HEK293 (cell line): ENCODE measurements at regions not wholly inside any gene's neighbourhood (a gene's known extent, or its start where the extent isn't known, plus 50 kb on each side); places are given as distances from the start of the nearest gene placed in this dataset.
"Not testable (repeated sequence)": the region's sequence is repeated elsewhere in the genome, so short reads cannot be mapped to it uniquely, and the experiment has no call there.

Experiments
- CTCF ChIA-PET: fragments of 350-600 bp; formaldehyde crosslinking; extraction: SDS; loops from one replicate; lab custom pipeline; 2021; ENCODE audit warnings: antibody characterized with exemption; lab: Yijun Ruan, JAX
- POLR2A ChIA-PET: fragments of 300-600 bp; formaldehyde crosslinking; extraction: SDS; loops from one replicate; lab custom pipeline; 2020; ENCODE audit warnings: antibody characterized with exemption, inconsistent platforms; lab: Yijun Ruan, JAX
- H3K27ac ChIP-seq: fragments of 200-500 bp; sonication (Bioruptor generic); 2 replicates; pipeline ENCODE4 v1.5.1; 2014; ENCODE audit warnings: low read depth, low read length, control low read depth, inconsistent platforms; ENCODE audit errors: extremely low read depth
- H3K36me3 ChIP-seq, 2 experiments: fragments of 200-500 bp in 1 of 2; sonication (Bioruptor generic) in 1 of 2; 1 replicate in 1 of 2; 2 replicates in 1 of 2; pipeline ENCODE4 v1.5.1; 2014 to 2017; ENCODE audit warnings: inconsistent platforms in 2 of 2, low read length in 2 of 2; ENCODE audit not compliant: control insufficient read depth in 2 of 2, insufficient read depth in 1 of 2
- H3K4me1 ChIP-seq: fragments of 200-500 bp; sonication (Bioruptor generic); 2 replicates; pipeline ENCODE4 v1.5.1; 2014; ENCODE audit warnings: mild to moderate bottlenecking, low read length, inconsistent platforms; ENCODE audit not compliant: control insufficient read depth, insufficient read depth
- H3K4me3 ChIP-seq: 2 replicates; pipeline ENCODE4 v1.5.1; 2011; ENCODE audit warnings: low read depth, mild to moderate bottlenecking, control low read depth, low read length, moderate library complexity
- H3K9me3 ChIP-seq: fragments of 200-500 bp; sonication (Bioruptor generic); 2 replicates; pipeline ENCODE4 v1.5.1; 2014; ENCODE audit warnings: low read depth, low read length, inconsistent platforms; ENCODE audit not compliant: control insufficient read depth, insufficient read depth
- GFI1B ChIP-seq: fragments of 450-650 bp; formaldehyde crosslinking; IDR thresholded peaks from 2 replicates; pipeline ENCODE4 v1.5.1; 2016; ENCODE audit warnings: missing biosample characterization, missing genetic modification characterization
- REPIN1 ChIP-seq: fragments of 450-650 bp; formaldehyde crosslinking; IDR thresholded peaks from 2 replicates; pipeline ENCODE4 v1.5.1; 2017; ENCODE audit warnings: missing biosample characterization, missing genetic modification characterization, low read depth
- SALL2 ChIP-seq: fragments of 450-650 bp; formaldehyde crosslinking; IDR thresholded peaks from 2 replicates; pipeline ENCODE4 v1.5.0; 2017; ENCODE audit warnings: missing biosample characterization, mild to moderate bottlenecking, missing genetic modification characterization, borderline replicate concordance
- SCRT2 ChIP-seq: fragments of 450-650 bp; formaldehyde crosslinking; IDR thresholded peaks from 2 replicates; pipeline ENCODE4 v1.5.1; 2016; ENCODE audit warnings: missing biosample characterization, missing genetic modification characterization
- SP7 ChIP-seq: fragments of 450-650 bp; formaldehyde crosslinking; IDR thresholded peaks from 2 replicates; pipeline ENCODE4 v1.5.1; 2016; ENCODE audit warnings: missing biosample characterization, missing genetic modification characterization
- YY1 ChIP-seq: fragments of 450-650 bp; formaldehyde crosslinking; IDR thresholded peaks from 2 replicates; pipeline ENCODE4 v1.5.1; 2018; ENCODE audit warnings: missing biosample characterization, missing genetic modification characterization
- ZNF114 ChIP-seq: fragments of 450-650 bp; formaldehyde crosslinking; IDR thresholded peaks from 2 replicates; pipeline ENCODE4 v1.5.0; 2017; ENCODE audit warnings: missing biosample characterization, missing genetic modification characterization
- ZNF146 ChIP-seq: fragments of 450-650 bp; formaldehyde crosslinking; IDR thresholded peaks from 2 replicates; pipeline ENCODE4 v1.5.1; 2016; ENCODE audit warnings: missing biosample characterization, missing genetic modification characterization
- ZNF174 ChIP-seq: fragments of 450-650 bp; formaldehyde crosslinking; IDR thresholded peaks from 2 replicates; pipeline ENCODE4 v1.5.0; 2017; ENCODE audit warnings: missing biosample characterization, mild to moderate bottlenecking, missing genetic modification characterization
- ZNF175 ChIP-seq: fragments of 450-650 bp; formaldehyde crosslinking; IDR thresholded peaks from 2 replicates; pipeline ENCODE4 v1.5.1; 2016; ENCODE audit warnings: missing biosample characterization, missing genetic modification characterization
- ZNF416 ChIP-seq: fragments of 450-650 bp; formaldehyde crosslinking; IDR thresholded peaks from 2 replicates; pipeline ENCODE4 v1.5.1; 2016; ENCODE audit warnings: missing biosample characterization, missing genetic modification characterization
- ZNF48 ChIP-seq: fragments of 450-650 bp; formaldehyde crosslinking; IDR thresholded peaks from 2 replicates; pipeline ENCODE4 v1.5.1; 2016; ENCODE audit warnings: missing biosample characterization, missing genetic modification characterization
- ZNF513 ChIP-seq: fragments of 450-650 bp; IDR thresholded peaks from 2 replicates; pipeline ENCODE4 v1.5.1; 2018; ENCODE audit warnings: missing biosample characterization, missing genetic modification characterization
- ZNF623 ChIP-seq: fragments of 450-650 bp; formaldehyde crosslinking; IDR thresholded peaks from 2 replicates; pipeline ENCODE4 v1.5.1; 2016; ENCODE audit warnings: missing biosample characterization, missing genetic modification characterization
- ZNF639 ChIP-seq: fragments of 450-650 bp; formaldehyde crosslinking; IDR thresholded peaks from 2 replicates; pipeline ENCODE4 v1.5.1; 2016; ENCODE audit warnings: missing biosample characterization, missing genetic modification characterization
- ZNF768 ChIP-seq: fragments of 450-650 bp; formaldehyde crosslinking; IDR thresholded peaks from 2 replicates; pipeline ENCODE4 v1.5.1; 2018; ENCODE audit warnings: missing biosample characterization, mild to moderate bottlenecking, missing genetic modification characterization
- ZNF830 ChIP-seq: fragments of 450-650 bp; IDR thresholded peaks from 2 replicates; pipeline ENCODE4 v1.5.0; 2018; ENCODE audit warnings: missing biosample characterization, missing genetic modification characterization, low read depth, mild to moderate bottlenecking, moderate library complexity
- TF ChIP-seq, protein P1 (sequence below): fragments of 450-650 bp; formaldehyde crosslinking; IDR thresholded peaks from 2 replicates; pipeline ENCODE4 v1.5.1; 2016; ENCODE audit warnings: missing biosample characterization, missing genetic modification characterization

DNA sequence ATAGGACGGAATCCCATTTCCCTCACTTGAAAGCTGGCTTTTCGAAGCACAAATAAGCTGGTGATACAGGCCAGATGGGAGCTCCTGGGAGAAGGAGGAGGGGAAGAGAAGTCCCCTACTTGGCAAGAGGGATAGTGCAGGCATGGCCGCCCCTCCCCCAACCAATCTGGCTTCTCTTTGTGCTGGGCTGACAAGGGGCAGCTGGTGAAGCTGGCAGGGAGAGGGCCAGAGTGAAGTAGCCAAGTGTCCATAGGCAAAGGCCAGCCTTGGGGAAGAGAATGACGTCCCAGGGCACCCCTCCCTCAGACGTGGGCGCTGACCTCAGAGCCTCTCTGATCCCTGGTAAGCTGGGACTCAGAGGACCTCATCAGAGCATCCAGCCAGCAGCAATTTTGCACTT, 78.7 kb upstream of the GRAMD1B start (continued):
- no peak for TF ChIP-seq REPIN1 (tag by site-specific recombination)
- no peak for TF ChIP-seq YY1 (tag by site-specific recombination)
- TF ChIP-seq ZNF768 (tag by site-specific recombination): no peak
- TF ChIP-seq GFI1B: no peak
- no peak for TF ChIP-seq ZNF175 (tag by site-specific recombination)
- TF ChIP-seq SALL2 (tag by site-specific recombination): no peak
- no peak for TF ChIP-seq ZNF416 (tag by site-specific recombination)

DNA sequence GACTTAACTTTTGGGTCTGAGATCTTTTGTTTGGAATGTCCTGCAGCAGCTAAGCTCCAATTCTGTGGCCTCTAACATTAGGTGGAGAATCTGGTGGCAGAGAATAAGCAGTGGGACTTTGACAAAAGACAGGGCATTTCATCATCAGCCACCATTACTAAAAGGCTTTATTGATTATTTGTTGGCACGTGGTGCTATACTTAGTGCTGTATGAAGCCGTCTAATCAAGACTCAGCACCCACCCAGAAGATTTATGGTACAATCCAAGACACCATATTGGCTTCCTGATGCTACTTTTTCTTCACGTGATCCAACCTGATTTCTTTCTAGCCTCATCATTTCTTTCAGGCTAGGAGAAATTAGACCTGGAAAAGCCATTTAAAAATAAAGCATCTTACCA, 80.7 kb upstream of the GRAMD1B start:
- Histone ChIP-seq H3K36me3 (no peaks in the 10 kb centered on the region), H3K9me3 (no peaks in the 10 kb centered on the region), H3K4me1 (no peaks in the 10 kb centered on the region), H3K4me3 (no peak overlapping the region), H3K27ac (no peak overlapping the region)
- TF ChIP-seq ZNF513 (tag by site-specific recombination) (no peak), ZNF48 (tag by site-specific recombination) (no peak)
- POLR2A ChIA-PET: no interaction called here
- CTCF ChIA-PET: interaction anchor here (0.7 kb wide), 1 partner anchor 112 kb away, joined by 3 read pairs; no protein-coding TSS in a partner anchor

DNA sequence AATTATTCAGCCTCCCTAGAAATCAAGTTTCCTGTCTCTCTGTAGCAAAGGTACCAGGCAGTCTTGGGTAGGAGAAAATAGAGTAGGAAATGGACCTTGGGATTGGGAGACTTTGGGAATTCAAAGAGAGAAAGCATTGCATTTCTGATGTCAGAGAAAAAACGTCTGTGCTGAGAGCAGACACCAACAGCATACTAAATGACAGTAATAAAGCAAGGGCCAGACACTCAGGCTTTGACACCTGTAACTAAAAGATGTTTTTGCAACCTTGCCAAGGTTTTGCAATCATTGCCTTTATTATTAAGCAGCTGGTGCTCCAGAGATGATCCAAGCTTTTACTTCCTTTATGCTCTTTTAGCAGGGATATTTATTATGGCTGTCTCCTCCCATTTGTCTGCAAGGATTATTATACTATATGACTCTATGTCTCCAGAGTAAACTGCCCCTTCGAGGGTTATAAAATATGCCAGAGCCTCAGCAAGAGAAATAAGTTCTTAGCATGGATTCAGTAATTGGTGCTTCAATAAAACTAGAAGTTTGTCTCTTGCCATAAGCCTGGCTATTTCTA, 85.2 kb upstream of the GRAMD1B start:
- Histone ChIP-seq H3K9me3 (no peaks in the 10 kb centered on the region), H3K4me1 (no peaks in the 10 kb centered on the region), H3K4me3 (no peak overlapping the region), H3K36me3 (no peaks in the 10 kb centered on the region), H3K27ac (no peak overlapping the region)
- ChIA-PET POLR2A (no interaction called here), CTCF (no interaction called here)
- TF ChIP-seq SCRT2: peak; percentile 33; the same call in 1 of the 2 replicates
- no peak for TF ChIP-seq ZNF639 (tag by site-specific recombination)

GRCh38 chr11:123344188-123344587, 85.9 kb upstream of the GRAMD1B start:
- POLR2A ChIA-PET, H3K9me3 ChIP-seq, H3K27ac ChIP-seq, H3K4me1 ChIP-seq, H3K4me3 ChIP-seq, H3K36me3 ChIP-seq: not testable (repeated sequence)
- CTCF ChIA-PET: interaction anchor here (1.3 kb wide), 1 partner anchor 42 kb away, joined by 4 read pairs; no protein-coding TSS in a partner anchor

DNA sequence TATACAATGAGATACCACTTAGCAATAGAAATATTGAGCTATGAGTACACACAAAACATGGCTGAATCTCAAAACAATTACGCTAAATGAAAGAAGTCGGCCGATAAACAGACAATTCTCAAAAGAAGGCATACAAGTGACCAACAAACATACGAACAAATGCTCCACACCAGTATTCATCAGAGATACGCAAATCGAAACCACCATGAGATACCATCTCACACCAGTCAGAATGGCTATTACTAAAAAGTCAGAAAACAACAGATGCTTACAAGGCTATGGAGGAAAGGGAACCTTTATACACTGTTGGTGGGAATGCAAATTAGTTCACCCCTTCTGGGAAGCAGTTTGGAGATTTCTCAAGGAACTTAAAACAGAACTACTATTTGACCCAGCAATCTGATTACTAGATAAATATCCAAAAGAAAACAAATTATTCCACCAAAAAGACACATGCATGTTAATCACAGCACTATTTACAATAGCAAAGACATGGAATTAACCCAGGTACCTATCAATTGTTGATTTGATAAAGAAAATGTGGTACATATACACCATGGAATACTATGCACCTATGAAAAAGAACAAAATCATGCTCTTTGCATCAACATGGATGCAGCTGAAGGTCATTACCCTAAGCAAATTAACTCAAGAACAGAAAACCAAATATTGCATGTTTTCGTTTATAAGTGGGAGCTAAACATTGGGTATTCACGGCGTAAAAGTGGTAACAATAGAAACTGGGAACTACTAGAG, 90.9 kb upstream of the GRAMD1B start:
- no peaks in the 10 kb centered on the region for H3K4me1 ChIP-seq
- CTCF ChIA-PET: interaction anchor here (1.5 kb wide), 1 partner anchor 67 kb away, joined by 5 read pairs; no protein-coding TSS in a partner anchor
- H3K9me3 ChIP-seq: no peaks in the 10 kb centered on the region
- TF ChIP-seq, protein P1, sequence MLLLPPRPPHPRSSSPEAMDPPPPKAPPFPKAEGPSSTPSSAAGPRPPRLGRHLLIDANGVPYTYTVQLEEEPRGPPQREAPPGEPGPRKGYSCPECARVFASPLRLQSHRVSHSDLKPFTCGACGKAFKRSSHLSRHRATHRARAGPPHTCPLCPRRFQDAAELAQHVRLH (tag by site-specific recombination): peak; percentile 47; the same call in 1 of the 2 replicates
- TF ChIP-seq ZNF114 (no peak), ZNF146 (peak; percentile 90), ZNF623 (no peak), ZNF174 (tag by site-specific recombination) (no peak), SP7 (tag by site-specific recombination) (no peak), ZNF830 (tag by site-specific recombination) (no peak)
- POLR2A ChIA-PET: no interaction called here
- no peak overlapping the region for H3K27ac ChIP-seq
- no peak overlapping the region for H3K4me3 ChIP-seq
- no peaks in the 10 kb centered on the region for H3K36me3 ChIP-seq
